GM21619 (cell line): ENCODE measurements at regions not wholly inside any gene's neighbourhood (a gene's known extent, or its start where the extent isn't known, plus 50 kb on each side); places are given as distances from the start of the nearest gene placed in this dataset.

Experiments
- ATAC-seq: cut with Tn5 transposase; IDR thresholded peaks from one replicate; pipeline ENCODE4 v1.9.1; 2021; ENCODE audit not compliant: unreplicated experiment

- no peak for ATAC-seq
These were observed 149.2 kb upstream of the NCKAP5 start for GRCh38 chr2:133717497-133717896.

GRCh38 chr2:133718688-133719201 is 150.5 kb upstream of the NCKAP5 start:
- ATAC-seq, result no peak

GRCh38 chr2:133720429-133720828 is 152.2 kb upstream of the NCKAP5 start:
- ATAC-seq, result no peak

GRCh38 chr2:133721118-133721517 is 152.9 kb upstream of the NCKAP5 start:
- ATAC-seq, result no peak

GRCh38 chr2:133723133-133723532 is 154.9 kb upstream of the NCKAP5 start:
- no peak for ATAC-seq

GRCh38 chr2:133726973-133727372 is 158.7 kb upstream of the NCKAP5 start:
- no peak for ATAC-seq

- no peak for ATAC-seq
These were observed 163.8 kb upstream of the NCKAP5 start for GRCh38 chr2:133732059-133732458.

GRCh38 chr2:133732982-133733900 is 165.0 kb upstream of the NCKAP5 start:
- ATAC-seq, result no peak

- no peak for ATAC-seq
These were observed 165.6 kb upstream of the NCKAP5 start for GRCh38 chr2:133733901-133734255.

- no peak for ATAC-seq
These were observed 166.6 kb upstream of the NCKAP5 start for GRCh38 chr2:133734716-133735495.

GRCh38 chr2:133736674-133737073 is 168.4 kb upstream of the NCKAP5 start:
- ATAC-seq, result no peak

GRCh38 chr2:133737242-133737993 is 169.2 kb upstream of the NCKAP5 start:
- no peak for ATAC-seq

GRCh38 chr2:133739039-133739438 is 170.8 kb upstream of the NCKAP5 start:
- no peak for ATAC-seq

- no peak for ATAC-seq
These were observed 172.2 kb upstream of the NCKAP5 start for GRCh38 chr2:133740500-133740899.

- no peak for ATAC-seq
These were observed 179.9 kb upstream of the NCKAP5 start for GRCh38 chr2:133748007-133748700.

- ATAC-seq, result no peak
These were observed 185.4 kb upstream of the NCKAP5 start for GRCh38 chr2:133753665-133754064.

- ATAC-seq, result no peak
These were observed 187.4 kb upstream of the NCKAP5 start for GRCh38 chr2:133755480-133756300.

GRCh38 chr2:133756833-133757232 is 188.6 kb upstream of the NCKAP5 start:
- ATAC-seq, result no peak

- ATAC-seq, result no peak
These were observed 192.1 kb upstream of the NCKAP5 start for GRCh38 chr2:133760376-133760775.

- no peak for ATAC-seq
These were observed 197.4 kb upstream of the NCKAP5 start for GRCh38 chr2:133765658-133766057.
